ENCODE measurements at regions not wholly inside any gene's neighbourhood (a gene's known extent, or its start where the extent isn't known, plus 50 kb on each side); places are given as distances from the start of the nearest gene placed in this dataset.

GRCh38 chr6:102832021-102832420 lies 1438.5 kb downstream of the GRIK2 start (continued):
- TF ChIP-seq FOXP4 (CRISPR knock-in tag; IDR thresholded peaks at IDR 0.05; ENCODE audit: borderline replicate concordance) (no peak), C11orf30 (IDR thresholded peaks at IDR 0.05; ENCODE audit: low read depth) (peak; percentile 61; the same call in 1 of the 2 replicates), ARID4B (CRISPR knock-in tag; IDR thresholded peaks at IDR 0.05) (no peak), GATAD2B (IDR thresholded peaks at IDR 0.05; ENCODE audit: borderline replicate concordance) (no peak), ZBTB5 (IDR thresholded peaks at IDR 0.05) (no peak)
